Left lung (tissue), 4 donors: ENCODE measurements at regions not wholly inside any gene's neighbourhood (a gene's known extent, or its start where the extent isn't known, plus 50 kb on each side); places are given as distances from the start of the nearest gene placed in this dataset.

ENCODE experiments used
- ATAC-seq: fragments of 200-7000 bp; cut with Tn5 transposase; one replicate; pipeline ENCODE4 v1.9.1; 2020; ENCODE audit warnings: moderate library complexity
- DNase-seq, 4 donors: peaks; one replicate each; pipeline ENCODE4 v3.0.0-alpha.2; 2013 to 2020
- H3K27ac ChIP-seq, 2 donors: fragments of 200-600 bp; sonication (generic) in 1 of 2; one replicate each; pipeline versions ENCODE4 v1.5.0 to v1.8.0; 2020 to 2021
- H3K27me3 ChIP-seq, 2 donors: fragments of 200-600 bp; sonication (generic) in 1 of 2; one replicate each; pipeline versions ENCODE4 v1.5.0 to v1.8.0; 2020 to 2021
- H3K36me3 ChIP-seq, 2 donors: fragments of 200-600 bp; sonication (generic) in 1 of 2; one replicate each; pipeline versions ENCODE4 v1.5.0 to v1.8.0; 2020 to 2021
- H3K4me1 ChIP-seq, 2 donors: fragments of 200-600 bp; one replicate each; pipeline ENCODE4 v1.8.0; 2021
- H3K4me3 ChIP-seq, 2 donors: fragments of 200-600 bp; sonication (generic) in 1 of 2; one replicate each; pipeline versions ENCODE4 v1.5.0 to v1.8.0; 2020 to 2021; ENCODE audit warnings: mild to moderate bottlenecking in 1 of 2
- H3K9me3 ChIP-seq, 2 donors: fragments of 200-600 bp; sonication (generic) in 1 of 2; one replicate each; pipeline versions ENCODE4 v1.5.0 to v1.8.0; 2020 to 2021
- CTCF ChIP-seq, 2 donors: fragments of 200-600 bp; sonication (generic) in 1 of 2; IDR thresholded peaks; one replicate each; pipeline versions ENCODE4 v1.5.0 to v1.8.0; 2021; ENCODE audit warnings: antibody characterized with exemption in 2 of 2
- intact Hi-C, 2 donors: fragments of 100-400 bp; cut with DNase I; formaldehyde crosslinking; loops; one replicate each; pipeline versions ENCODE4 v1.11.2 to v1.14.2; 2022
- donor health status: DM: no; HTN: yes; CAD: no.
- donor health status: DM: no; HTN: no; CAD: no.

GRCh38 chr12:132404951-132405741, 75.8 kb upstream of the GALNT9 start:
- no peak for TF ChIP-seq CTCF (IDR thresholded peaks at IDR 0.05)
- Histone ChIP-seq H3K27me3 (peaks cover 4 to 91% of the 10 kb centered on the region in 2 donors), H3K9me3 (no peaks in the 10 kb centered on the region), H3K27ac (no peak overlapping the region), H3K36me3 (no peaks in the 10 kb centered on the region), H3K4me1 (no peaks in the 10 kb centered on the region), H3K4me3 (no peak overlapping the region)
- ATAC-seq (no peak), DNase-seq (peak in 1 of 4 donors; percentile 74)
- intact Hi-C loops: no loop called here

- intact Hi-C loops: no loop called here
- H3K4me3 ChIP-seq: no peak overlapping the region
- no peaks in the 10 kb centered on the region for H3K9me3 ChIP-seq
- peaks cover 4 to 91% of the 10 kb centered on the region in 2 donors for H3K27me3 ChIP-seq
- no peaks in the 10 kb centered on the region for H3K4me1 ChIP-seq
- no peaks in the 10 kb centered on the region for H3K36me3 ChIP-seq
- TF ChIP-seq CTCF (IDR thresholded peaks at IDR 0.05): no peak
- DNase-seq (peak in 1 of 4 donors; percentile 52), ATAC-seq (no peak)
- H3K27ac ChIP-seq: no peak overlapping the region
Observed at GRCh38 chr12:132404435-132404855, 75.1 kb upstream of the GALNT9 start.

GRCh38 chr12:132403636-132404434, 74.4 kb upstream of the GALNT9 start:
- H3K36me3 ChIP-seq: no peaks in the 10 kb centered on the region
- intact Hi-C loops: no loop called here
- H3K27ac ChIP-seq: no peak overlapping the region
- H3K9me3 ChIP-seq: no peaks in the 10 kb centered on the region
- DNase-seq (peak in 1 of 4 donors; percentile 76), ATAC-seq (no peak)
- no peak overlapping the region for H3K4me3 ChIP-seq
- peaks cover 4 to 91% of the 10 kb centered on the region in 2 donors for H3K27me3 ChIP-seq
- no peaks in the 10 kb centered on the region for H3K4me1 ChIP-seq
- TF ChIP-seq CTCF (IDR thresholded peaks at IDR 0.05): no peak

GRCh38 chr12:132402831-132403416, 73.5 kb upstream of the GALNT9 start:
- no peaks in the 10 kb centered on the region for H3K4me1 ChIP-seq
- H3K4me3 ChIP-seq: no peak overlapping the region
- ATAC-seq (no peak), DNase-seq (peak in 2 of 4 donors; percentile 25 to 63)
- peaks cover 13 to 92% of the 10 kb centered on the region in 2 donors for H3K27me3 ChIP-seq
- no peaks in the 10 kb centered on the region for H3K9me3 ChIP-seq
- H3K36me3 ChIP-seq: no peaks in the 10 kb centered on the region
- intact Hi-C loops: no loop called here
- H3K27ac ChIP-seq: no peak overlapping the region
- TF ChIP-seq CTCF (IDR thresholded peaks at IDR 0.05): no peak

GRCh38 chr12:132401982-132402381, 72.6 kb upstream of the GALNT9 start:
- Histone ChIP-seq H3K4me1 (no peaks in the 10 kb centered on the region), H3K27ac (no peak overlapping the region), H3K27me3 (peaks cover 18 to 92% of the 10 kb centered on the region in 2 donors), H3K36me3 (no peaks in the 10 kb centered on the region), H3K4me3 (no peak overlapping the region), H3K9me3 (no peaks in the 10 kb centered on the region)
- intact Hi-C loops: no loop called here
- ATAC-seq: no peak
- no peak for DNase-seq
- TF ChIP-seq CTCF (IDR thresholded peaks at IDR 0.05): no peak
